Right renal pelvis (tissue), 4 donors: ENCODE measurements at regions not wholly inside any gene's neighbourhood (a gene's known extent, or its start where the extent isn't known, plus 50 kb on each side); places are given as distances from the start of the nearest gene placed in this dataset.

Experiments used
- DNase-seq, 4 donors: peaks; one replicate each; pipeline ENCODE4 v3.0.0-alpha.2; 2013; ENCODE audit warnings: low read depth in 4 of 4, low spot score in 3 of 4, missing footprints in 1 of 4

- no peak for DNase-seq
These were observed 157.6 kb upstream of the PLXNA4 start for GRCh38 chr7:132733860-132734259.

GRCh38 chr7:132732321-132732865 lies 156.1 kb upstream of the PLXNA4 start:
- DNase-seq = no peak

- DNase-seq = no peak
These were observed 153.8 kb upstream of the PLXNA4 start for GRCh38 chr7:132730105-132730504.

GRCh38 chr7:132723506-132724081 lies 147.3 kb upstream of the PLXNA4 start:
- DNase-seq = no peak

GRCh38 chr7:132720835-132721234 lies 144.6 kb upstream of the PLXNA4 start:
- DNase-seq = no peak

- no peak for DNase-seq
These were observed 137.6 kb upstream of the PLXNA4 start for GRCh38 chr7:132713893-132714292.

GRCh38 chr7:132709971-132710567 lies 133.8 kb upstream of the PLXNA4 start:
- DNase-seq = no peak

- no peak for DNase-seq
These were observed 132.2 kb upstream of the PLXNA4 start for GRCh38 chr7:132708470-132708869.

- no peak for DNase-seq
These were observed 128.9 kb upstream of the PLXNA4 start for GRCh38 chr7:132705146-132705545.

- no peak for DNase-seq
These were observed 127.5 kb upstream of the PLXNA4 start for GRCh38 chr7:132703742-132704141.

GRCh38 chr7:132697003-132697402 lies 120.7 kb upstream of the PLXNA4 start:
- no peak for DNase-seq

- DNase-seq = no peak
These were observed 120.1 kb upstream of the PLXNA4 start for GRCh38 chr7:132696332-132696731.

GRCh38 chr7:132691201-132691600 lies 114.9 kb upstream of the PLXNA4 start:
- DNase-seq = no peak

GRCh38 chr7:132690174-132690573 lies 113.9 kb upstream of the PLXNA4 start:
- DNase-seq = no peak

- no peak for DNase-seq
These were observed 111.7 kb upstream of the PLXNA4 start for GRCh38 chr7:132687981-132688383.

- no peak for DNase-seq
These were observed 110.7 kb upstream of the PLXNA4 start for GRCh38 chr7:132687016-132687415.

- no peak for DNase-seq
These were observed 109.0 kb upstream of the PLXNA4 start for GRCh38 chr7:132685277-132685676.

- DNase-seq = no peak
These were observed 107.8 kb upstream of the PLXNA4 start for GRCh38 chr7:132683896-132684690.

GRCh38 chr7:132681951-132682350 lies 105.7 kb upstream of the PLXNA4 start:
- DNase-seq = no peak

- DNase-seq = no peak
These were observed 104.3 kb upstream of the PLXNA4 start for GRCh38 chr7:132680590-132680989.

- no peak for DNase-seq
These were observed 102.4 kb upstream of the PLXNA4 start for GRCh38 chr7:132678656-132679055.

GRCh38 chr7:132677918-132678317 lies 101.6 kb upstream of the PLXNA4 start:
- no peak for DNase-seq
